GM12872 (cell line): ENCODE measurements at regions not wholly inside any gene's neighbourhood (a gene's known extent, or its start where the extent isn't known, plus 50 kb on each side); places are given as distances from the start of the nearest gene placed in this dataset.

ENCODE experiments used
- TF ChIP-seq, protein P1 (sequence below): IDR thresholded peaks from 3 replicates; pipeline ENCODE4 v1.5.1; 2011; ENCODE audit warnings: low read depth, mild to moderate bottlenecking, low read length, moderate library complexity; ENCODE audit not compliant: insufficient read depth

DNA sequence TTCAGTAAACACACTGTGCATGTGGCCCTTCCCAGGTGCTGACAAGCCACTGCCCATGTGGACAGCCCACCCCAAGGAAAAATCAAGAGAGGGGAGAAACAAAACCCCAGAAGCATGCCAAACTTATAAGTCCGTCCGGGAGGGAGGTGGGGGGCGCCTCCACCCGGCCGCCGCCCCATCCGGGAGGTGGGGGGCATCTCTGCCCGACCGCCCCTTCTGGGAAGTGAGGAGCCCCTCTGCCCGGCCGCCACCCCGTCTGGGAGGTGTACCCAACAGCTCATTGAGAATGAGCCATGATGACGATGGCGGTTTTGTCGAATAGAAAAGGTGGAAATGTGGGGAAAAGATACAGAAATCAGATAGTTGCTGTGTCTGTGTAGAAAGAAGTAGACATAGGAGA is 53.8 kb upstream of the C2CD4B start:
- TF ChIP-seq, protein P1, sequence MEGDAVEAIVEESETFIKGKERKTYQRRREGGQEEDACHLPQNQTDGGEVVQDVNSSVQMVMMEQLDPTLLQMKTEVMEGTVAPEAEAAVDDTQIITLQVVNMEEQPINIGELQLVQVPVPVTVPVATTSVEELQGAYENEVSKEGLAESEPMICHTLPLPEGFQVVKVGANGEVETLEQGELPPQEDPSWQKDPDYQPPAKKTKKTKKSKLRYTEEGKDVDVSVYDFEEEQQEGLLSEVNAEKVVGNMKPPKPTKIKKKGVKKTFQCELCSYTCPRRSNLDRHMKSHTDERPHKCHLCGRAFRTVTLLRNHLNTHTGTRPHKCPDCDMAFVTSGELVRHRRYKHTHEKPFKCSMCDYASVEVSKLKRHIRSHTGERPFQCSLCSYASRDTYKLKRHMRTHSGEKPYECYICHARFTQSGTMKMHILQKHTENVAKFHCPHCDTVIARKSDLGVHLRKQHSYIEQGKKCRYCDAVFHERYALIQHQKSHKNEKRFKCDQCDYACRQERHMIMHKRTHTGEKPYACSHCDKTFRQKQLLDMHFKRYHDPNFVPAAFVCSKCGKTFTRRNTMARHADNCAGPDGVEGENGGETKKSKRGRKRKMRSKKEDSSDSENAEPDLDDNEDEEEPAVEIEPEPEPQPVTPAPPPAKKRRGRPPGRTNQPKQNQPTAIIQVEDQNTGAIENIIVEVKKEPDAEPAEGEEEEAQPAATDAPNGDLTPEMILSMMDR, result no peak

DNA sequence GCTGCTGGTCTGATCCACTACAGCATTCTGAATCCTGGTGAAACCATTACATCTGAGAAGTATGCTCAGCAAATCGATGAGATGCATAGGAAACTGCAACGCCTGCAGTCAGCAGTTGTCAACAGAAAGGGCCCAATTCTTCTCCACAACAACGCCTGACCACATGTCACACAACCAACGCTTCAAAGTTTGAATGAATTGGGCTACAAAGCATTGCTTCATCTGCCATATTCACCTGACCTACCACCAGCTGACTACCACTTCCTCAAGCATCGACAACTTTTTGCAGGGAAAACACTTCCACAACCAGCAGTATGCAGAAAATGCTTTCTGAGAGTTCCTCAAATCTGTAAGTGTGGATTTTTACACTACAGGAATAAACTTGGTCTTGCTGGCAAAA is 54.7 kb upstream of the C2CD4B start:
- TF ChIP-seq, protein P1, result no peak

DNA sequence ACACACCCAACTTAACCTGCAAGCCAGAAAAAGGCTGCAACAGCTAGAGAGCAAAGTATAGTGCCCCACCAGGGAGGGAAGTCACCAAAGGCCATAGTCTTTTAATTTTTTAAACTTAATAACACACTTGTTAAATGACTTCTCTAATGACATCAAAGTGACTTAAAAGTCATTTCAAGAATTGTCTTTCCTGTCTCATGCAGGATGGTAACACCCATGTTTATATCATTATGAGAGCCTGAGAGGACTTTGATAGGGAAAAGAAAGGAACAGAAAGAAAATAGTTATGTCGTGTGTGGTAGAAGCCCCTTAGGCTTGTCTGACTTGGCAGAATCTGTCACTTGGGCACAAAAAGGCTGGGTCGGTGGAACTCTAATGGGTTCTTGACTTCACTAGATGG is 57.9 kb upstream of the C2CD4B start:
- TF ChIP-seq, protein P1, result no peak

DNA sequence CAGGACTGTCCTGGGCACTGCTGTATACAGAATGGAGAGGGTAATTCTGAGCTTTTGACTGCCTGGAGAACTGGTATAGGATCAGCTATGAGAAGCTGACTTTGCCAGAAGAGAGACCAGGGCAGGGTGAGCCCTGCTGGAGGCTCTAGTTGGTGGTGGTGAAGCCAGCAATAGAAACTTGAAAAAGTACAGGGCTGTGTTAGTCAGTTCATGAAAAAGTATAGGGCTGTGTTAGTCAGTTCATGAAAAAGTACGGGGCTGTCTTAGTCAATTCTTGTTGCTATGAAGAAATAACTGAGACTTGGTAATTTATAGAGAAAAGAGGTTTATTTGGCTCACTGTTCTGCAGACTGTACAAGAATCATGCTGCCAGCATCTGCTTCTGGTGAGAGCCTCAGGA is 63.5 kb upstream of the C2CD4B start:
- TF ChIP-seq, protein P1, result no peak

DNA sequence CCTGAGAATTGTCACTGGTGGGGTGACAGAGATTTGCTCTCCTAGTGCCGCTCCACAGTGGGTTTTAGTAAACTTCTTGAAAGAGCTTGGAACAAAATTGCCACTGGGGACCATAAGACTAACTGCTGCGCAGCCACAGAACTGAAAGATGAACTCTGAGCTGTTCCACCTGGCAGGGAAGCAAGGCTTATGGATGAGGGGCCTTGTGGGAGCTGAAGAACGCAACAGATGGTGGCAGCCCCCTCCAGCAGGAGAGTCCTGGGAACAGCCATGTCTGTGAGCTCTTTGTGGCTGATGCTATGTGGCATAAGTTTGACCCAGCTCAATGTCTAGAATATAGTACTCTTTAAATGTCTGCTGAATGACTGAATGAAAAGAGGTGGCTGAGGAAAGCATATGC is 66.8 kb upstream of the C2CD4B start:
- TF ChIP-seq, protein P1, result no peak

DNA sequence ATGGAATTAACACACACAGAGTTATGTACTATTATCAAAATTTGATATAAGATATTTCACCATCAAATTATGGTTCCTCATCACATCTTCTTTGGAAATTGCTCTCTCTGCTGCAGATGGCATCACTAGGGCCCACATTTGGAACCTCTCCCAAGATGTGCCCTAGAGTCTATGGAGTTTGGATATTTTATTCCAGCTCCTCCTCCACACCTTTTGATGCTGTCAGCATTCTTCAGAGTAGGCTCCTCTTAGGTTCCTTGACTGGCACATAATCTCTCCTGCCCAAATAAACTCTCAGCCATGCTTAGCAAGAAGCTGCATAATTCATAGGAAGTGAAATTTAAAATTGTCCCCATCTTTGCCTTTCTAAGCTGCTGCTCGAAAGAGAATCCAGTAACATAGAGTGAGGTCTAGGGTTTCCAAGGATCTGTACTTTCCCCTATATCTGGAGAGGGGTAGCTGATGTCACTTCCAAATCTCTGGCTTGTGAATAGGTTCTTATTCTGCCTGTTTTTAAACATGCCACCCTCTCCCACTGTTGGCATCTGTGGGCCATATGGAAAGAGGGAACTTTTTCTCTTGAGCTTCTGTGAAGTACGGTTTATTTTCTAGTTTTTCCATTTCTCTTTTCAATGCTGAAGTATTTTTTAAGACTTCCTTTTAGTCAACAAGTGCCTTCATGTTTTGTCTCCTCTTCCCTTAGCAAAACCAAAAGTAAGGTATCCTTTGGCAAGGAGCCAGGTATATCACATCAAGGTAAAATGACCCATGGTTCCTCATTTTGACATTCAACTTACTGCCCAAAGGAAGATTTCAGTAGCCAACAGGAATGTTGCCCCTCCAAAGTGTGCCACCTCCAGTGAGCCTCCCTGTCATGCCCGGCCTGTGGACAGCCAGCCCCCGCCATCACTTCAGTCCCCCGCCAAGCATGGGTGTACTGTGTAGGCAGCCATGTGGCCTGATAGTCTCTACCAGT is 75.3 kb upstream of the C2CD4B start:
- TF ChIP-seq, protein P1, result no peak

DNA sequence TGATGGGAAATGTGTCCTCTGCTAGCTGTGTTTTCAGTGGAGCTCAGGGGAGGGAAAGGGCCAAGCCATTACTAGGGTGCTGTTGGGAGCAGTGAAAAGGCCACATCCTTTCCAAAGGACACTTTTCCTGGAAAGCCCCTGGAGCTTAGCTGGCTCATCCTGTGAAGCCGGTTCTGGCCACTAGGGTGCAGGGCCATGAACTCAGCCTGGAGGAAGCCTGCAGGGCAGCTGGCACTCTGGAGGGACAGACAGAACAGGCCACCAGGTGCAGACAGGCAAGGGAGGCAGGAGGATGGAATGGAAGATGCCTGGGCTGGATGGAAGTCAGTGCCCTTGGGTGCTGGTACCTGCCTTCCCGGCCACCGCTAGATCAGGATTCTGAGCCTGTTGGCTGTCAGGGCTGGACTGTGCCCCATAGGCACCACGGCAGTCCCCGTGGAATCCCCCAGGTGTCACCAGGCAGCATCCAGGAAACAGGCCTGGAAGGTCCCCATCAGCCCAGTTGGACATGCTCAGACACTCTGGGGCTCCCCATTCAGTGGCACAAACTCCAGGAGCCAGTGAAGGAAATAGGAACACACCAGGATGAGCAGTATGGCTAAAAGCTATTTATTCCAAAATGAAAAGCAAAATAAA is 76.2 kb upstream of the C2CD4B start:
- TF ChIP-seq, protein P1, result peak; percentile 57
